Sigmoid colon (tissue), 6 donors: ENCODE measurements at regions not wholly inside any gene's neighbourhood (a gene's known extent, or its start where the extent isn't known, plus 50 kb on each side); places are given as distances from the start of the nearest gene placed in this dataset.
"Not testable (repeated sequence)": the region's sequence is repeated elsewhere in the genome, so short reads cannot be mapped to it uniquely, and the experiment has no call there.

ENCODE experiments used
- DNase-seq: peaks from one replicate; pipeline ENCODE4 v3.0.0-alpha.2; 2019
- H3K27ac ChIP-seq, 4 donors: fragments of 200-600 bp; sonication (generic); one replicate each; pipeline ENCODE4 v1.5.1; 2016 to 2019; ENCODE audit warnings: mild to moderate bottlenecking in 1 of 4
- H3K27me3 ChIP-seq, 3 donors: fragments of 200-600 bp; sonication (generic); one replicate each; pipeline ENCODE4 v1.5.1; 2019; ENCODE audit warnings: mild to moderate bottlenecking in 1 of 3
- H3K36me3 ChIP-seq, 4 donors: fragments of 200-600 bp; sonication (generic); one replicate each; pipeline ENCODE4 v1.5.1; 2016 to 2019
- H3K4me1 ChIP-seq, 4 donors: fragments of 200-600 bp; sonication (generic); one replicate each; pipeline ENCODE4 v1.5.1; 2017 to 2019
- H3K4me3 ChIP-seq, 4 donors: fragments of 200-600 bp; sonication (generic); one replicate each; pipeline ENCODE4 v1.5.1; 2017 to 2019; ENCODE audit warnings: mild to moderate bottlenecking in 2 of 4, moderate library complexity in 1 of 4
- H3K9me3 ChIP-seq, 4 donors: fragments of 200-600 bp in 3 of 4; sonication (generic) in 3 of 4; one replicate each; pipeline versions ENCODE4 v1.5.1 to v1.6.1; 2013 to 2019
- EP300 ChIP-seq, 4 donors: sonication (generic); formaldehyde crosslinking; IDR thresholded peaks; one replicate each; pipeline ENCODE4 v1.6.1; 2017; ENCODE audit warnings: antibody characterized with exemption in 4 of 4
- POLR2A ChIP-seq, 2 donors: fragments of 450-650 bp; IDR thresholded peaks; one replicate each; pipeline ENCODE4 v1.6.1; 2016; ENCODE audit warnings: antibody characterized with exemption in 2 of 2, mild to moderate bottlenecking in 2 of 2, moderate library complexity in 2 of 2
- POLR2AphosphoS5 ChIP-seq, 4 donors: sonication (generic); formaldehyde crosslinking; IDR thresholded peaks; one replicate each; pipeline ENCODE4 v1.6.1; 2017; ENCODE audit warnings: antibody characterized with exemption in 4 of 4
- WGBS, 2 donors: extraction: QIAGEN DNeasy Blood & Tissue Kit; methylation state at CpG; one replicate each; pipeline ENCODE4 v1.1.7; 2013; 5-methylcytosine and 5-hydroxymethylcytosine counted together
- intact Hi-C: fragments of 100-400 bp; cut with DNase I; formaldehyde crosslinking; loops from one replicate; pipeline ENCODE4 v1.15.1; 2023
- TF ChIP-seq, protein P1 (sequence below), 4 experiments: fragments of 450-650 bp in 3 of 4; fragments of 200-600 bp in 1 of 4; IDR thresholded peaks; one replicate each; pipeline ENCODE4 v1.5.1; 2016 to 2019; ENCODE audit warnings: antibody characterized with exemption in 4 of 4, mild to moderate bottlenecking in 3 of 4, moderate library complexity in 2 of 4
- donor health status: healthy with polysubstance abuse.
- donor health status: healthy.

DNA sequence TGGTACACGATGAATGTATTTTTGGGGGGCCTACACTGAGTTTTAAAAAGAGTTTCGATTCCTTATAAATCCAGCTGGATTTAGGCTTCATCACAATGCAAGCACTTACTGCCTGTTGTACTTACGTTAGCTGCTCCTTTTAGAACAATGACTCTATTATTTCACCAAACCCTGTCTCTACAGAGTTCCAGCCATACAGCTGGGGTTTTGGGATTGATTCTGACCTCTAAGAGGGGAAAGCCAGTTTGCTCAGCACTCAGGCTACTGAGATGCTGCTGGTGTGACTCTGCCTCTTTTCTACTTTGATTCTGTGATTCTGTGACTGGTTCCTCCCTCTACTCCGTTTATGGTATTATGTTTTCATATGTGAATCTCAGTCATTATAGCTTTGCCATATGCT lies 329.7 kb downstream of the ABCC12 start:
- WGBS, 2 donors: 71 to 80% methylated on average over 4 of the region's 4 CpGs
- peaks cover 0 to 5% (median 5%) of the 10 kb centered on the region in 4 donors for H3K9me3 ChIP-seq
- intact Hi-C loops: no loop called here
- DNase-seq: no peak
- no peaks in the 10 kb centered on the region for H3K36me3 ChIP-seq
- no peak overlapping the region for H3K27ac ChIP-seq
- H3K27me3 ChIP-seq: no peaks in the 10 kb centered on the region
- H3K4me3 ChIP-seq: no peak overlapping the region
- no peak for TF ChIP-seq EP300 (IDR thresholded peaks at IDR 0.05)
- TF ChIP-seq, protein P1, sequence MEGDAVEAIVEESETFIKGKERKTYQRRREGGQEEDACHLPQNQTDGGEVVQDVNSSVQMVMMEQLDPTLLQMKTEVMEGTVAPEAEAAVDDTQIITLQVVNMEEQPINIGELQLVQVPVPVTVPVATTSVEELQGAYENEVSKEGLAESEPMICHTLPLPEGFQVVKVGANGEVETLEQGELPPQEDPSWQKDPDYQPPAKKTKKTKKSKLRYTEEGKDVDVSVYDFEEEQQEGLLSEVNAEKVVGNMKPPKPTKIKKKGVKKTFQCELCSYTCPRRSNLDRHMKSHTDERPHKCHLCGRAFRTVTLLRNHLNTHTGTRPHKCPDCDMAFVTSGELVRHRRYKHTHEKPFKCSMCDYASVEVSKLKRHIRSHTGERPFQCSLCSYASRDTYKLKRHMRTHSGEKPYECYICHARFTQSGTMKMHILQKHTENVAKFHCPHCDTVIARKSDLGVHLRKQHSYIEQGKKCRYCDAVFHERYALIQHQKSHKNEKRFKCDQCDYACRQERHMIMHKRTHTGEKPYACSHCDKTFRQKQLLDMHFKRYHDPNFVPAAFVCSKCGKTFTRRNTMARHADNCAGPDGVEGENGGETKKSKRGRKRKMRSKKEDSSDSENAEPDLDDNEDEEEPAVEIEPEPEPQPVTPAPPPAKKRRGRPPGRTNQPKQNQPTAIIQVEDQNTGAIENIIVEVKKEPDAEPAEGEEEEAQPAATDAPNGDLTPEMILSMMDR (IDR thresholded peaks at IDR 0.05): no peak
- no peak for TF ChIP-seq POLR2A (IDR thresholded peaks at IDR 0.05)
- no peak for TF ChIP-seq POLR2AphosphoS5 (IDR thresholded peaks at IDR 0.05)
- no peaks in the 10 kb centered on the region for H3K4me1 ChIP-seq

DNA sequence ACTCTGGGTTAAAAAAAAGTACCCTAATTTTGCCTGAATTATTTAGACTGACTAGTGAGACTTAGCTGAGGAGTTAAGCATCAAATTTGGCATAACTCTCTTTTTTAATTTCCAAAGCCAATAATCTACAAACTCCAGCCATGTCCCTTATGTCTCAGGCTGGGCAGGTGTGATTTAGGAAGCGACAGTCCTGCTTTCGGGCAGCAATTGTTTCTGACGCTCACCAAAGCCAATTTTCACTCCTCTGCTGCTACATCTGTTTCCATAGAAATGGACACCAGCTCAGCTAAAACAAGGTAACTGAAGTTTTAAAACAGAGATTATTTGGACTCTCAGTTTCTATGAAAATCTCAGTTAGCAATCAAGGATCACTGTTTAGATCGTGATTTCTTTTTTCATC lies 338.7 kb downstream of the ABCC12 start:
- H3K27ac ChIP-seq: no peak overlapping the region
- 83 to 87% methylated on average over 4 of the region's 4 CpGs for WGBS, 2 donors
- TF ChIP-seq EP300 (IDR thresholded peaks at IDR 0.05): no peak
- TF ChIP-seq, protein P1 (IDR thresholded peaks at IDR 0.05): no peak
- no peak for TF ChIP-seq POLR2A (IDR thresholded peaks at IDR 0.05)
- TF ChIP-seq POLR2AphosphoS5 (IDR thresholded peaks at IDR 0.05): no peak
- no peak overlapping the region for H3K4me3 ChIP-seq
- no peaks in the 10 kb centered on the region for H3K4me1 ChIP-seq
- intact Hi-C loops: no loop called here
- H3K9me3 ChIP-seq: peaks cover 0 to 5% (median 1%) of the 10 kb centered on the region in 4 donors
- no peak for DNase-seq
- H3K36me3 ChIP-seq: no peaks in the 10 kb centered on the region
- no peaks in the 10 kb centered on the region for H3K27me3 ChIP-seq

DNA sequence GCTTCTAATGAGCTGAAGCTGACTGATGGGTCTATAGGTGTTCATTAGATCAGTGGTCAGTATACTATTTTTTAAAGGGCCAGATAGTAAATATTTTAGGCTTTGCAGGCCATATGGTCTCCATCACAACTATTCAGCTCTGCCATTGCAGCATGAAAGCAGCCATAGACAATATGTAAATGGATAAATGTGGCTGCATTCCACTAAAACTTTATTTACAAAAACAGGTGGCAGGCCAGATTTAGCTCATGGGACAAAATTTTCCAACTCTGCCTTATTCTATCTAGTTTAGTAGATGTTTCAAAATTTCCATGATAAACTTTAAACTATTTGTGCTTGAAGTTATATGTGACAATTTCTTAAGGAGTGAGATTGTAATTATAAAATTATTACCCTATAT lies 339.3 kb downstream of the ABCC12 start:
- H3K36me3 ChIP-seq: no peaks in the 10 kb centered on the region
- intact Hi-C loops: no loop called here
- H3K4me3 ChIP-seq: no peak overlapping the region
- H3K27me3 ChIP-seq: no peaks in the 10 kb centered on the region
- H3K4me1 ChIP-seq: no peaks in the 10 kb centered on the region
- no peak for TF ChIP-seq POLR2A (IDR thresholded peaks at IDR 0.05)
- no peak for TF ChIP-seq EP300 (IDR thresholded peaks at IDR 0.05)
- TF ChIP-seq POLR2AphosphoS5 (IDR thresholded peaks at IDR 0.05): no peak
- TF ChIP-seq, protein P1 (IDR thresholded peaks at IDR 0.05): no peak
- DNase-seq: no peak
- H3K9me3 ChIP-seq: peaks cover 0 to 7% (median 1%) of the 10 kb centered on the region in 4 donors
- H3K27ac ChIP-seq: no peak overlapping the region

DNA sequence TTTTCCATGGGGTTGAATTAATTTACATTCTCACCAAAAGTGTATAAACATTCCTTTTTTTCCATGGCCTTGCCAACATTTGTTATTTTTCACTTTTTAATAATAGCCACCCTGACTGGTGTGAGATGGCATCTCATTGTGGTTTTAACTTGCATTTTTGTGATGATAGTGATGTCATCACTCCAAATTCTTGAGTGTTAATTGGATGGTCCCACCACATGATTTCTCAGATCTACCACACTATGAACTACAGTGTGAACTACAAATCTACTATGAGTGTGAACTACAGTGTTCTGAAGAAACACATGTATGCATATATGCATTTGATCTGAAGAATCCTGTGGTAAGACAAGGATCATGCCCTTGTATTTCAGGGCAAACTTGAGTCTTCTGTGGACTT lies 340.1 kb downstream of the ABCC12 start:
- TF ChIP-seq EP300 (IDR thresholded peaks at IDR 0.05): no peak
- TF ChIP-seq, protein P1 (IDR thresholded peaks at IDR 0.05): no peak
- no peak for TF ChIP-seq POLR2A (IDR thresholded peaks at IDR 0.05)
- TF ChIP-seq POLR2AphosphoS5 (IDR thresholded peaks at IDR 0.05): no peak
- intact Hi-C loops: no loop called here
- Histone ChIP-seq H3K36me3 (no peaks in the 10 kb centered on the region), H3K27me3 (no peaks in the 10 kb centered on the region), H3K4me1 (no peaks in the 10 kb centered on the region), H3K4me3 (no peak overlapping the region), H3K27ac (no peak overlapping the region), H3K9me3 (peaks cover 0 to 7% (median 1%) of the 10 kb centered on the region in 4 donors)
- no peak for DNase-seq

DNA sequence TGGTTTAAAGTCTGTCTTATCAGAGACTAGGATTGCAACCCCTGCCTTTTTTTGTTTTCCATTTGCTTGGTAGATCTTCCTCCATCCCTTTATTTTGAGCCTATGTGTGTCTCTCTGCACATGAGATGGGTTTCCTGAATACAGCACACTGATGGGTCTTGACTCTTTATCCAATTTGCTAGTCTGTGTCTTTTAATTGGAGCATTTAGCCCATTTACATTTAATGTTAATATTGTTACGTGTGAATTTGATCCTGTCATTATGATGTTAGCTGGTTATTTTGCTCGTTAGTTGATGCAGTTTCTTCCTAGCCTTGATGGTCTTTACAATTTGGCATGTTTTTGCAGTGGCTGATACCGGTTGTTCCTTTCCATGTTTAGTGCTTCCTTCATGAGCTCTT lies 344.0 kb downstream of the ABCC12 start:
- H3K4me3 ChIP-seq, H3K27me3 ChIP-seq, intact Hi-C loops, H3K4me1 ChIP-seq, DNase-seq, H3K9me3 ChIP-seq, H3K36me3 ChIP-seq, H3K27ac ChIP-seq: not testable (repeated sequence)
- 91 to 96% methylated on average over 2 of the region's 3 CpGs for WGBS, 2 donors
